Raji (cell line): ENCODE measurements at regions not wholly inside any gene's neighbourhood (a gene's known extent, or its start where the extent isn't known, plus 50 kb on each side); places are given as distances from the start of the nearest gene placed in this dataset.

Experiments
- POLR2A ChIP-seq: IDR thresholded peaks from 2 replicates; pipeline ENCODE4 v1.6.1; 2011; ENCODE audit warnings: low read depth, low read length, control low read depth; ENCODE audit not compliant: insufficient read depth

DNA sequence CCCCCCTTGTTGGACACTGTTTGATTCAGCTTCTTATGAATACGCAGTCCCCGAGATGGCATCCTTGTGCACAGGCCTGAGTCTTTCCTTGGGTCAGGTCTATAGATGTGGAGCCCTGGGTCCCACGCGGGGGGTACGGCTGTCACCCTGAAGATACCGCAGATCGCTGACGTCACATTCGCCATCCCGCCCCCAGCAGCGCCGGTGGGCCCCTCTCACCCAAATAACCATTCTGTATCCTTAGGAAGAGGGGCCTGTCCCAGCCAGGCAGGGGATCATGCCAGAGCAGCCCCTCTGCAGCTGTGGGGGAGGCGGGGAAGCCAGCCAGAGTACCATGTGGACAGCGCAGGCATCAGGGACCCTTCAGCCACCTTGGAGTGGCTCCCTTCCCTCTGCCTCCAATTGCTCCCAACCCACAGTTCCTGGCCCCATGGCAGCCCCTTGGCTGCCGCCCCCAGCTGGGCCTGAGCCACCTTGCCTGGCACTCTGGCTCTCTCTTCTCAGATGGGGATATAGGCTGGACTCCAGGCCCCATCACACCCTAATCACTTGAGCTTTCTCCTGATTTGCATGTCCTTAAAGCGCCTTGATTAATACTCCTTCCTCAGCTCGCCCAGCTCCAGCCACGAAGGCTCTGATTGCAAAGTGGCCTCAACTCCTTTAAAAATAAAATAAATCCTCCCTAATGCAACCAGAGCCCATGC, 189.8 kb downstream of the C9orf50 start:
- TF ChIP-seq POLR2A: no peak

DNA sequence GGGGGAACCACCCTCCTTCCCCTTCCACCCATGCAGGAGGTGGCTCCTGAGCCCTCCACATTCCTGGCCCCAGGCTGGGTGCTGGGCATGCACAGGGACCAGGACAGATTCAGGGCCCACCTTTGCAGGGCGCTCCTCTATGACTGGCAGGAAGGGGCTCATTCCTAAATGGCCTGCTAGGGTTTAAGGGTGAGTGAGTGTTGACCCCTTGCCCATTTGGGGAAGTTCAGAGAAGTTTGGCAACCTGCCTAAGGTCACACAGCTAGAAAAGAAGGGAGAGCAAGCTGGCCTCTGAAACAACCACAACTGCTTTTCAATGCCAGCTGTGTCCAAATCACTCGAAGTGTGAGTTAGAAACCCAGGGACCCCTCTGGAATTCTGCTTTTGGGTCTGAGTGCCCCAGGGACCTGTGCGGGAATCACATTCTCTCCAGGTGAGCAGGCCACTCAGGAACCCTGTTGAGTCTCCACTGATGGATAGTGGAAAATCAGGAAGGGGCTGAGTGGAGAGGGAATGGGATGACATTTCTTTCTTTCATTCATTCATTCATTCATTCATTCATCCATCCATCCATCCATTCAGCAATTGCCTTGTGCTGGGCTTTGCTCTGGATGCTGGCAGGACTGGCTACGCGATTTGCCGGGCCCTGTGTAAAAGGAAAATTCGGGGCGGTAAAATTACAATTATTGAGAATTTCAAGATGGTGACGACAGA, 191.9 kb downstream of the C9orf50 start:
- no peak for TF ChIP-seq POLR2A

DNA sequence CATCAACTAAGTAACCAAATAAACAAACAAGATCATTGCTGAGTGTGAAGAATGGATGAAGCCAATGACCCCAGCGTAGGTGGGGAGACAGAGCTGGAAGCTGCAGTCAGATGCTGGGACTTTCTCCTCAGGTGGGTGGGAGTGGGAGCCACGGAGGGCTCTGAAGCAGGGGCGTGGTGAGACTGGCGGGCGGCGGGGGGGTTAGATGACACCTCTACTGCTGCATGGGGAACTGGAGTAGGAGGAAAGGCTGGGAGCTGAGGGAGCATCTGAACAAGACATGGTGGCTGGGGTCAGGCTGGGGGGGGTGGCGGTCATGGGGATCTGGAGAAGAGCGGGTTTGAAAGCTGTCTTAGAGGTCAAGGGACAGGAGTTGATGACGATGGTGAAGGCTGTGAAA, 193.8 kb downstream of the C9orf50 start:
- TF ChIP-seq POLR2A: no peak

DNA sequence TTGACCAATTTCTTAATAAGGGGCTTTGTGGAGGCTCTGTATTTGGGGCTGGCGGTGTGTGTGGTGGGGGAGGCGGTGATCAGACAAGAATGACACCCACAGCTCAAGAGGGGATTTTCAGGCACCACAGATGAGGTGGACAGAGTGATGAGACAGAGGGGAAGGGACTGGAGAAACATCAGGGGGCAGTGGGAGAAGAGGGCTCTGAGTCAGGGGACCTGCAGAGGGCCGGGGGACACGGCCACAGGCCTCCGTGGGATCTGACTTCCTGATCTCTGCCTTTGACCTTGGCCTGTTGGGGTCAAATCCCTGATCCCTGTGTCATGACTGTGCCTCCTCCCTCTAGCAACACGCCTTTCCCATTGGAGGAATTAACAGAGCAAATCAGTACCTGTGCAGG, 197.7 kb downstream of the C9orf50 start:
- no peak for TF ChIP-seq POLR2A

DNA sequence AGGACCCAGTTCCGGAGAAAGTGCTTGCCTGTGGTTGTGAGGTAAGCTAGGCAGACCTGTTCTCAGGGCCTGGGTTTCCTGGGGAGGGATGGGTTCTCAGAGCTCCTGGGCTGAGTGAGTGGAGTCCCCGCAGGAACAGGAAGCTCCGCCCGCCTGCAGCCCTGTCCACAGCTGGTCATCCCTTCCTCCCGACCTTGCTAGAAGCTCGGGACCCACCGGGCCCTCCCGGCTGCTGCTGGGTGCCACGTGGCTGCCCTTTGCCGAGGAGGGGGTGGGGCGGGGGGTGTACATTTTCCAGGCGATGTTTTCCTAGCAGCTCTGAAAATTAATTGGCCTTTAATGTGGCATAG, 198.1 kb downstream of the C9orf50 start:
- TF ChIP-seq POLR2A: no peak

DNA sequence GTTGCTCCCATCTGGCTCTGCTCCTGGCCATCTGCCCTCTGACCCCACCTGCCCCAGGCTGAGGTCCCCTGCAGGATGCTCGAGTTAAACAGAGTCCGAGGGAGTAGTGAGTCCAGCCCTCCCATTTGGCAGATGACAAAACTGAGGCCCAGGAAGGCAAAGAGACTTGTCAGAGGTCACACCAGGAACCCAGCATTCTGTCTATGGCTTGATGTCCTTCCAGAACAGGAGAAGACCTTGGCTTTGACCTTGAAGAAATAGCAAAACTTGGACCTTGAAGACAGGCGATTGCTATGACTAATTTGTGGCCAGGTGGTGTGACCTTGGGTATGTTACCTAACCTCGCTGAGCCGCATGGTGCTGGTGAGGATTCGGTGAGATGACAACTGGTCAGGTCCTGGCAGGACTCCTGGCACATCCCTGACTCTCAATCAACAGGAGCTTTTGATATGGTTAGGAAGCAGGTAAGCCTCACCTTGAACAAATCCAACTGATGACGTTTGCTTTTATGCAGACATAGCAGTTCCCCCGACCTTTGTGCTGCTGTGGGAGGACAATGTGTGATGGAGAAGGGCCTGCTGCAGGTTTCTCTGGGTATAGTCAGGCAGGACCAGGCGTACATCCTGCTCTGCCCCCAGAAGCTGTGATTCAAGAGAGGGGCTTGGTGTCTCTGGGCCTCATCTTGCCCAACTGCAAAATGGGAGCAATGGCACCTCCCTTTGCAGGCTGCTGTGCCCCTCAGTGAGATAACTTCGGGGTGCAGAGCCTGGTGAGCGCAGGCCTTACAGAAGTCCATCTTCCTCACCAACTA, 198.7 kb downstream of the C9orf50 start:
- no peak for TF ChIP-seq POLR2A

DNA sequence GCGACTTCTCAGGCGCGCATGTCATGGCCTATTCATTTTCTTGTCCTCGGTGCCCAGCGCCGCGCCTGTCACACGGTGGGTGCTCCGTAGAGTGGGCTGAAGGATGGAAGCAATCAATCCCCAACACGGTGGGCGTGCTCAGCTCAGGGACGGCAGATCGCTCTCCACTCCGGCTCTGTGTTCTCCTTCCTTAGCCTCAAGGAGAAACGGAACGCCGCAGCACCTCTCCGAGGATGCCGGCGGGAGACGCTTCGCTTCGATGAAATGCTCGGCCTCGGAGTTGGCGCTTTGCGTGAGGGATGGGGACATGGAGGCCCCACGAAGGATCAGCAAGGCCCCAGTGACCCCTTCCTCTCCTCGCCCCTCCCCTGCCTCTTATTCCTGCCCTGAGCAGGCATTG, 199.5 kb downstream of the C9orf50 start:
- no peak for TF ChIP-seq POLR2A

DNA sequence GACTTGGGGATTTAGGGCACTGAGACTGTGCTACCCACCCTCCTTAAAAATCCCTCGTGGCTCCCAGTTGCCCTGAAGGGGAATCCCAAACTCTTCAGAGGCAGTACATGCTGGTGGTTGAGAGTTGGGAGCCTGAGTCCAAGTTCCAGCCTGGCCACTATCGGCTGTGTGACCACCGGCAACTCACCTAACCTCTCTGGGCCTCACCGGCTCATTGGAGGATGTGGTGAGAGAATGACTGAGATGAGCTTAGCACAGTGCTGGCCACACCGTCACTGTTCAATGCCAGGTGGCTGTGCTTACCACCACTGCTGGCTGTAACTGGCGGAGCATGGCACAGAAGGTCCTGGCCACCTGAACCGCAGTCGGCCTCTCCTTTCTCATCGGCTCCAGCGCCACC, 200.2 kb downstream of the C9orf50 start:
- TF ChIP-seq POLR2A: no peak

DNA sequence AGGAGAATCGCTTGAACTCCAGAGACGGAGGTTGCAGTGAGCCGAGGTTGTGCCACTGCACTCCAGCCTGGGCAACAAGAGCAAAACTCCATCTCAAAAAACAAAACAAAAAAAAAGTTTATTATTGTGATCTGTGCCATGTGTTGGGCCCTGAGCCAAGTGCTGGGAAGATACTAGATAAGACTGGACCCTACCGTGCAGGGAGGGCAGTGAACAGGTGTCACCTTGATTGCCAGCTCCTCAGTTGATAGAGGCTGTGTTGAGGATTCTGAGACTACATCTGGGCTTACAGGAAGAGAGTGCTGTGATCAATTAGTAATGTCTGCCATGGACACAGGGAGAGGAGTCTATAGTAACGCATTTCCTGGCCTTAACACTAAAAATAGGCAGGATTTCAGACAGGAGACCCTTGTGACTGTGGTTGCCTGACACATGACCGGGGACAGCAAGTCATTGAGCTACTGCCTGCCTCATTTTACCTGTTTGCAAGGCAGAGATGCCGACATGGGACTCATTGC, 201.5 kb downstream of the C9orf50 start:
- no peak for TF ChIP-seq POLR2A

DNA sequence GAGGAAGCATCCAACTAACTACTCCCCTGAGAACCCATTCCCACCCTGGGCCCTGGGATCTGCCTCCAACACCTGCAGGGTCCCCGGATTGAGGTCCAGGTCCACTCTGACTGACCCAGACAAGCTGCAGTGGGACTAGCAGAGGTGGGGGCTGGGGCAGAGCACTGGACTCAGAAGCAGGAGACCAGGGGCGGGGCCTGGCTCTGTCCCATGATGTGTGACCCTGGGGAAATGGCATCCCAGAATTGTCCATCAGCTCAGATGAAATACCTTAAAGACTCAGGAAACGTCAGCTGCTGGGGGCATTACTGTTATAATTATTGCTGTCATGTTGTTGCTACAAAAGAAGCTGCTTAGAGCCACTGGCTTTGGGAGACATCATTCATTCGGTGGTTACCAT, 202.4 kb downstream of the C9orf50 start:
- TF ChIP-seq POLR2A: no peak

DNA sequence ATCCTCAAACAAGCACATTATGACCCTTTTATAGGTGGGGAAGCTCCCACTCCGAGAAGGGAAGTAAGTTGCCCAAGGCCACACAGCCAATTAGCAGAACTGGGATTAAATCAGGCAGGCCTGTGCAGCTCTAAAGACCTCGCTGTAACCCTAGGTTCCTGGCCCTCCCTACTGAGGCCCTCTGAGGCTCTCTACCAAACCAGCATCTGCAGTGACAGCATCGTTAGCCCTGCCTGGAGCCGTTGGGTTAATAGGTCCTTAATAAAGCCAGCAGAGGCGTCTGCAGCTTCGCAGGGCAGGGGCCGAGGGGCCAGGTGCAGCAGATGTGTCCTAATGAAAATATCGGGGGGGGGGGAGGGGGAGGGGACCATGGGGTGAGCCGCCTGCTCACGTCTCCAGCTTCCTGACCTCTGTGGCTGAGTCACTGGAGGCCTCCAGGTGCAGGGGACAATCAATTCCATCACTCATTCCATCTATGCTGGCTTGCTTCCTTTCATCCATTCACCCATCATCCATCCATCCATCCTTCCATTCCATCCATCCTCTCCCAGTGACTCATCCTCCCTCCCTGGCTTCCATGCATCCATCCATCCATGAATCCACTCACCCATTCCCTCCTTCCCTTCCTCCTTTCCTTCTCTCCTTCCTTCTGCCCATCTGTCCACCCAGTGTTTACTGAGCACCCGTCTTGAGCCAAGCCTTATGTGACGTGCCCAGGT, 203.9 kb downstream of the C9orf50 start:
- TF ChIP-seq POLR2A: no peak

DNA sequence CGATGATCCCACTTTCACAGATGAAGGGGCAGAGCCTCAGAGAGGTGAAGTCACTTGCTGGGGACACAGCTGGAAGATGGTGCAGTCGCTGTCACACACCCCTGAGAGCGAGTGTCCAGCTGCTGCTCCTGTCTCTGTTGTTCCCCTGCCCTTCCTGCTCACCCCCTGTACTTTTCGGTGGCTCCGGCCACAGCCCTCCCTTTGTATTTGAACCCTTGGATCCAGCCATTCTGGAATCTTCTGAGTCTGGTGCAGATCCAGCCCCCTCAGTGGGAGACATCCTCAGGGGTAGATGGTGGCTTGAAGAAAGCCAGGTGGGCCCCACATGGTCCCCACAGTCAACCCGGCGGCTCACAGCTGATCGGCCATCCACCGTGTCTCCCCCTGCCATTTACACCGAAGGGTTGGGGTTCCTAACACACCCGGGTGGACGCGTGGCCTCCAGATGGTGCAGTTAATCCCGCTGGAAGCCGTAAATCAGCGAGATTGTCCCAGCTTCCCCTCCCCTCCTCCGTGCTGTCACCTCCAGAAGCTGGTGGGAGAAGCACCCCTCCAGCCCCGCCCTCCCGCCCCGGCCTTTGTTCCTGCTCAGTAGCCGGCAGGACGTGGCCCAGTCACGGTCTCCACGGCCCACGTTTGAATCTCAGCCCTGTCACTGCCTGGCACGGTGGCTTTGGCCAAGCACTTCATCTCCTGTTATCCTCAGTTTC, 204.8 kb downstream of the C9orf50 start:
- no peak for TF ChIP-seq POLR2A

DNA sequence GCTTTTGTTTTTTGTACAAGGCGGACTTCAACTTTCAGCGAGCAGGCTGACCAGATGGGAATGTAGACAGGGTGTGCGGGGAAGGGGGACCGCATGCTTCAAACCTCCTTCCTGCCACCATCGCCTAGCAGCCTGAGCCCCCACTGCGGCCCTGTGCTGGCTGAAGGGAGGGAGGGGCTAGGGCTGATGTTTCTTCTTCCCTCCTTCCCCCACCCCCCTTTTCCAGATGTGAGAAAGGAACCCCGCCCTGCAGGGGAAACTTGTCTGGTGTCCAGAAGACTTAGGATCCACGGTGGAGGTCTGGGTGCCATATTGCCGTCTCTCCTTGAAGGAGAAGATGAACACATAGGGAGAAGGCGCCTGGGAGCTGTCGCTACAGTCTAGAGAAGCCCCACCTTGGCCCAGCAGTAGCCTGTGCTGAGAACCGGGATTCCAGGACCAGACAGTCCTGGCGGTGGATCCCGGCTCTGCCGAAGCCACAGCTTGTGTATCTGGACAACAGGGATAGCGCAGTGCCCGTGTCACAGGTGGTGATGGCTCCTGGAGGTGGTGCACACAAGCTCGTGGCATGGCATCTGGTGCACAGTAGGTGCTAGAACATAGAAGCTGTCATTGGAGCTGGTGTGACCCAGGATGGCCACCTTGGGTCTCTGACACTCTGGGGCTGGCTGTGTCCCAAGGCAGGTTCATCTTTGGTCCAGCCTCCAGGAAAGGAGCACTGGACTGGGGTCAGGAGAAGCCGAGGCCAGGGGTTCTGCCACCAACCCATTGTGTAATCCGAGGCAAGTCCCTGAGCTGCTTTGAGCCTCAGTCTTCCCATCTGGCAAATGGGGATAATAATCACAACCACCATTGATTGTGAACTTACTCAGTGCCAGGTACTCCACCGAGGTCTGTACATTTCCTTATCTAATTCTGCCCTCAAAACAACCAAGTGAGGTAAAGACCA, 205.6 kb downstream of the C9orf50 start:
- TF ChIP-seq POLR2A: no peak
